Superior temporal gyrus (tissue), 1 donor: ENCODE measurements at regions not wholly inside any gene's neighbourhood (a gene's known extent, or its start where the extent isn't known, plus 50 kb on each side); places are given as distances from the start of the nearest gene placed in this dataset.
"Not testable (repeated sequence)": the region's sequence is repeated elsewhere in the genome, so short reads cannot be mapped to it uniquely, and the experiment has no call there.

ENCODE experiments used
- DNase-seq: peaks from one replicate; pipeline ENCODE4 v3.0.0-alpha.2; 2016; ENCODE audit errors: extremely low spot score

GRCh38 chr3:55297245-55297644 is 189.9 kb downstream of the WNT5A start:
- DNase-seq = no peak

- DNase-seq = no peak
Measured at GRCh38 chr3:55296791-55297190, 190.3 kb downstream of the WNT5A start.

GRCh38 chr3:55296030-55296429 is 191.1 kb downstream of the WNT5A start:
- no peak for DNase-seq

GRCh38 chr3:55294557-55294956 is 192.5 kb downstream of the WNT5A start:
- DNase-seq = no peak

- DNase-seq = no peak
Measured at GRCh38 chr3:55292360-55292759, 194.7 kb downstream of the WNT5A start.

GRCh38 chr3:55288657-55289056 is 198.4 kb downstream of the WNT5A start:
- no peak for DNase-seq

- DNase-seq = no peak
Measured at GRCh38 chr3:55286693-55287092, 200.4 kb downstream of the WNT5A start.

- no peak for DNase-seq
Measured at GRCh38 chr3:55285156-55285555, 201.9 kb downstream of the WNT5A start.

GRCh38 chr3:55283441-55283925 is 203.6 kb downstream of the WNT5A start:
- no peak for DNase-seq

GRCh38 chr3:55282994-55283393 is 204.1 kb downstream of the WNT5A start:
- DNase-seq = no peak

GRCh38 chr3:55272031-55272645 is 215.0 kb downstream of the WNT5A start:
- no peak for DNase-seq

- DNase-seq = no peak
Measured at GRCh38 chr3:55271549-55271948, 215.6 kb downstream of the WNT5A start.

- no peak for DNase-seq
Measured at GRCh38 chr3:55270976-55271375, 216.1 kb downstream of the WNT5A start.

- no peak for DNase-seq
Measured at GRCh38 chr3:55269636-55270035, 217.5 kb downstream of the WNT5A start.

- no peak for DNase-seq
Measured at GRCh38 chr3:55269096-55269495, 218.0 kb downstream of the WNT5A start.

- no peak for DNase-seq
Measured at GRCh38 chr3:55267206-55267930, 219.7 kb downstream of the WNT5A start.

- no peak for DNase-seq
Measured at GRCh38 chr3:55264919-55265318, 222.2 kb downstream of the WNT5A start.

- DNase-seq = no peak
Measured at GRCh38 chr3:55252921-55253320, 234.2 kb downstream of the WNT5A start.

- not testable (repeated sequence) for DNase-seq
Measured at GRCh38 chr3:55249156-55249555, 237.9 kb downstream of the WNT5A start.

- DNase-seq = no peak
Measured at GRCh38 chr3:55247666-55248065, 239.4 kb downstream of the WNT5A start.

- DNase-seq = no peak
Measured at GRCh38 chr3:55246033-55246432, 241.1 kb downstream of the WNT5A start.

- no peak for DNase-seq
Measured at GRCh38 chr3:55245351-55245750, 241.8 kb downstream of the WNT5A start.

- no peak for DNase-seq
Measured at GRCh38 chr3:55244247-55244646, 242.9 kb downstream of the WNT5A start.
